GM23338 (cell line): ENCODE measurements at regions not wholly inside any gene's neighbourhood (a gene's known extent, or its start where the extent isn't known, plus 50 kb on each side); places are given as distances from the start of the nearest gene placed in this dataset.

Experiments used
- ATAC-seq: fragments of 200-7000 bp; cut with Tn5 transposase; 3 replicates; pipeline ENCODE4 v1.9.1; 2020
- DNase-seq: peaks from one replicate; pipeline ENCODE4 v3.0.0-alpha.2; 2015; ENCODE audit warnings: low spot score
- H2AFZ ChIP-seq: fragments of 200-600 bp; sonication (generic); 2 replicates; pipeline ENCODE4 v1.8.0; 2016; ENCODE audit warnings: antibody characterized with exemption, mild to moderate bottlenecking, moderate library complexity
- H3F3A ChIP-seq: fragments of 200-600 bp; sonication (generic); replicated peaks from 2 replicates; pipeline ENCODE4 v1.8.0; 2017; ENCODE audit warnings: antibody characterized with exemption, mixed run types, low read depth
- H3K27ac ChIP-seq: fragments of 200-600 bp; sonication (generic); 2 replicates; pipeline ENCODE4 v1.6.1; 2016; ENCODE audit warnings: low read depth
- H3K27me3 ChIP-seq: fragments of 200-600 bp; sonication (generic); 2 replicates; pipeline ENCODE4 v1.8.0; 2016; ENCODE audit warnings: mild to moderate bottlenecking, mixed run types, moderate library complexity; ENCODE audit not compliant: insufficient read depth
- H3K36me3 ChIP-seq: fragments of 200-600 bp; sonication (generic); 2 replicates; pipeline ENCODE4 v1.8.0; 2016; ENCODE audit warnings: mild to moderate bottlenecking; ENCODE audit not compliant: insufficient read depth
- H3K4me1 ChIP-seq: fragments of 200-600 bp; sonication (generic); 2 replicates; pipeline ENCODE4 v1.8.0; 2016; ENCODE audit warnings: mild to moderate bottlenecking, moderate library complexity; ENCODE audit not compliant: insufficient read depth
- H3K4me2 ChIP-seq: fragments of 200-600 bp; sonication (generic); 2 replicates; pipeline ENCODE4 v1.7.1; 2017; ENCODE audit warnings: mixed run types
- H3K4me3 ChIP-seq: fragments of 200-600 bp; sonication (generic); 2 replicates; pipeline ENCODE4 v1.6.1; 2016; ENCODE audit warnings: mixed run types
- H3K79me2 ChIP-seq: fragments of 200-600 bp; sonication (generic); replicated peaks from 2 replicates; pipeline ENCODE4 v1.8.0; 2017; ENCODE audit warnings: mild to moderate bottlenecking; ENCODE audit not compliant: insufficient read depth
- H3K9me2 ChIP-seq: fragments of 200-600 bp; sonication (generic); 2 replicates; pipeline ENCODE4 v1.8.0; 2017; ENCODE audit not compliant: insufficient read depth
- H4K20me1 ChIP-seq: fragments of 200-600 bp; sonication (generic); replicated peaks from 2 replicates; pipeline ENCODE4 v1.8.0; 2017; ENCODE audit warnings: mild to moderate bottlenecking; ENCODE audit not compliant: insufficient read depth
- H3K27ac Mint-ChIP-seq: 2 replicates; pipeline ENCODE4 v1.8.0; 2020; ENCODE audit warnings: inconsistent platforms, mild to moderate bottlenecking, moderate library complexity, mixed read lengths
- H3K27me3 Mint-ChIP-seq: 3 replicates; pipeline ENCODE4 v1.8.0; 2022; ENCODE audit warnings: low read depth, mild to moderate bottlenecking, moderate library complexity, mixed read lengths, inconsistent platforms; ENCODE audit not compliant: insufficient read depth, poor library complexity
- H3K36me3 Mint-ChIP-seq: 3 replicates; pipeline ENCODE4 v1.8.0; 2021; ENCODE audit warnings: low read depth, mild to moderate bottlenecking, inconsistent platforms, moderate library complexity, mixed read lengths
- H3K4me1 Mint-ChIP-seq: 3 replicates; pipeline ENCODE4 v1.8.0; 2020; ENCODE audit warnings: mild to moderate bottlenecking, inconsistent platforms, mixed read lengths
- H3K4me3 Mint-ChIP-seq: 3 replicates; pipeline ENCODE4 v1.8.0; 2021; ENCODE audit warnings: moderate library complexity, mild to moderate bottlenecking, inconsistent platforms, mixed read lengths
- H3K9me3 Mint-ChIP-seq: 3 replicates; pipeline ENCODE4 v1.8.0; 2020; ENCODE audit warnings: moderate library complexity, mild to moderate bottlenecking, inconsistent platforms, mixed read lengths
- CREB1 ChIP-seq: fragments of 250-450 bp; sonication (Bioruptor Pico); IDR thresholded peaks from 2 replicates; pipeline ENCODE4 v1.5.0; 2020; ENCODE audit warnings: low read depth, mild to moderate bottlenecking, moderate library complexity
- ETS1 ChIP-seq: IDR thresholded peaks from 2 replicates; pipeline ENCODE4 v1.6.1; 2016; ENCODE audit warnings: antibody characterized with exemption
- EZH2 ChIP-seq: fragments of 200-600 bp; sonication (generic); IDR thresholded peaks from one replicate; pipeline ENCODE4 v1.8.0; 2017; ENCODE audit warnings: antibody characterized with exemption, mild to moderate bottlenecking, low read depth; ENCODE audit not compliant: unreplicated experiment
- EZH2phosphoT487 ChIP-seq: fragments of 200-600 bp; sonication (generic); IDR thresholded peaks from one replicate; pipeline ENCODE4 v1.8.1; 2018; ENCODE audit warnings: antibody characterized with exemption; ENCODE audit not compliant: unreplicated experiment
- JUNB ChIP-seq: IDR thresholded peaks from one replicate; pipeline ENCODE4 v1.6.1; 2016; ENCODE audit warnings: antibody characterized with exemption; ENCODE audit not compliant: unreplicated experiment
- NANOG ChIP-seq: IDR thresholded peaks from 2 replicates; pipeline ENCODE4 v1.6.1; 2016; ENCODE audit warnings: antibody characterized with exemption, borderline replicate concordance
- POLR2AphosphoS5 ChIP-seq: IDR thresholded peaks from 2 replicates; pipeline ENCODE4 v1.6.1; 2016; ENCODE audit warnings: antibody characterized with exemption, low read depth
- STAT1 ChIP-seq: IDR thresholded peaks from one replicate; pipeline ENCODE4 v1.6.1; 2016; ENCODE audit warnings: antibody characterized with exemption; ENCODE audit not compliant: unreplicated experiment
- ZNF114 ChIP-seq: fragments of 250-450 bp; sonication (Bioruptor Pico); IDR thresholded peaks from 2 replicates; pipeline ENCODE4 v1.5.0; 2020; ENCODE audit warnings: mild to moderate bottlenecking, moderate library complexity
- ZNF331 ChIP-seq: fragments of 250-450 bp; sonication (Bioruptor Pico); IDR thresholded peaks from 2 replicates; pipeline ENCODE4 v1.5.0; 2020; ENCODE audit warnings: low read depth, mild to moderate bottlenecking, moderate library complexity
- TF ChIP-seq, protein P1 (sequence below): IDR thresholded peaks from one replicate; pipeline ENCODE4 v1.6.1; 2018; ENCODE audit warnings: antibody characterized with exemption; ENCODE audit not compliant: unreplicated experiment
- TF ChIP-seq, protein P2 (sequence below): fragments of 250-450 bp; sonication (Bioruptor Pico); IDR thresholded peaks from 2 replicates; pipeline ENCODE4 v1.5.0; 2020; ENCODE audit warnings: mild to moderate bottlenecking, moderate library complexity
- TF ChIP-seq, protein P3 (sequence below), 2 experiments: fragments of 200-600 bp in 1 of 2; sonication (generic) in 1 of 2; conservative IDR thresholded peaks; 2 replicates each; pipeline versions ENCODE4 v1.5.1 to v1.6.1; 2016 to 2017; ENCODE audit warnings: antibody characterized with exemption in 2 of 2, low read depth in 2 of 2, mild to moderate bottlenecking in 2 of 2, moderate library complexity in 1 of 2

DNA sequence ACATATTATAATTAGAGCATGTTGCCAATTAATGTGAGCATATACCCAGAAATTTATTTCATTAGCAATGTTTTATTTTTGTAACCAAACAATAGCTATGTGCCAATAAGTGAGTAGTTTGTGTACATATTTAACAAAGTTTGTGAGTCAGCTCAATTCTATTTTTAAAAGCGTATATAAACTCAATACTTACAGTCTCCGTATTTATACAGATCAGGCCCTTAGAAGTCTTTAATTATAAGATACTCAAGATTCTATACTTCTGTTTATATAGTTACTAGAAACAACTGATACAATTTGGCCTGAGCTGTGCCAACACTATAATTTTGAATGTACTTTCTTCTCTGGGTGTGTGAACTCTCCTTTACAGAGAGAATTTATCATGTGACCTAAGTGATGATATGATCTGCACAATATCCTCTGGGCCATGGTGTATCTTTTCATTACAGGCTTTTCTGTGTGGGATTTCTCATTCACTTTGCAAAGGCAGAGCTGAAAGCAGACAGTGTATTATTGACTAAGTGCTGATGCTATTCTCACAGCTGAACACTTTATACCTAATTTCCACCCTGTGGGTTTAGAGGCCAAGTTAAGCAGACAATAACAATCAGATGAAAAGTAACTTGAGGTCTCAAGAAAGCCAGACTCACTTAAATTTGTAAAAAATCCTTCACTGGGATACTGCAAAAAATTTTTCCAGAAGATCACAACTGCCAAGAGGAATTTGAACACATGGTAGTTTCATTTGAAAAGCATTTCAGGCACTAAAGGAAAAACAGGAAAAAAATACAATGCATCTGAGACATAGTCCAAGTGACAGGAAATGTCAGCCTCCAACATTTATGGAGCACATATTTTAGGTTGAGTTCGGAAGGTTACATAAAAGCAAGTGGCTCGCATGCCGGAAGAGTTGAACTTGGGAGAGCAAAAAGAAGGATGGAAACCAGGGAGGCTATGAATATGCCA is 277.9 kb upstream of the SEMA6D start:
- Mint-ChIP-seq H3K4me1 (peaks cover 17% of the 10 kb centered on the region), H3K27me3 (peaks cover 2% of the 10 kb centered on the region), H3K9me3 (no peaks in the 10 kb centered on the region), H3K4me3 (no peak overlapping the region), H3K27ac (no peak overlapping the region), H3K36me3 (no peaks in the 10 kb centered on the region)
- H2AFZ ChIP-seq = no peak overlapping the region
- ATAC-seq (no peak), DNase-seq (no peak)
- no peaks in the 10 kb centered on the region for H3K27me3 ChIP-seq
- H3F3A ChIP-seq = no peaks in the 10 kb centered on the region
- H3K27ac ChIP-seq = no peak overlapping the region
- peaks cover 6% of the 10 kb centered on the region; the same call in 1 of the 2 replicates for H3K4me1 ChIP-seq
- no peak for TF ChIP-seq STAT1
- TF ChIP-seq, protein P1, sequence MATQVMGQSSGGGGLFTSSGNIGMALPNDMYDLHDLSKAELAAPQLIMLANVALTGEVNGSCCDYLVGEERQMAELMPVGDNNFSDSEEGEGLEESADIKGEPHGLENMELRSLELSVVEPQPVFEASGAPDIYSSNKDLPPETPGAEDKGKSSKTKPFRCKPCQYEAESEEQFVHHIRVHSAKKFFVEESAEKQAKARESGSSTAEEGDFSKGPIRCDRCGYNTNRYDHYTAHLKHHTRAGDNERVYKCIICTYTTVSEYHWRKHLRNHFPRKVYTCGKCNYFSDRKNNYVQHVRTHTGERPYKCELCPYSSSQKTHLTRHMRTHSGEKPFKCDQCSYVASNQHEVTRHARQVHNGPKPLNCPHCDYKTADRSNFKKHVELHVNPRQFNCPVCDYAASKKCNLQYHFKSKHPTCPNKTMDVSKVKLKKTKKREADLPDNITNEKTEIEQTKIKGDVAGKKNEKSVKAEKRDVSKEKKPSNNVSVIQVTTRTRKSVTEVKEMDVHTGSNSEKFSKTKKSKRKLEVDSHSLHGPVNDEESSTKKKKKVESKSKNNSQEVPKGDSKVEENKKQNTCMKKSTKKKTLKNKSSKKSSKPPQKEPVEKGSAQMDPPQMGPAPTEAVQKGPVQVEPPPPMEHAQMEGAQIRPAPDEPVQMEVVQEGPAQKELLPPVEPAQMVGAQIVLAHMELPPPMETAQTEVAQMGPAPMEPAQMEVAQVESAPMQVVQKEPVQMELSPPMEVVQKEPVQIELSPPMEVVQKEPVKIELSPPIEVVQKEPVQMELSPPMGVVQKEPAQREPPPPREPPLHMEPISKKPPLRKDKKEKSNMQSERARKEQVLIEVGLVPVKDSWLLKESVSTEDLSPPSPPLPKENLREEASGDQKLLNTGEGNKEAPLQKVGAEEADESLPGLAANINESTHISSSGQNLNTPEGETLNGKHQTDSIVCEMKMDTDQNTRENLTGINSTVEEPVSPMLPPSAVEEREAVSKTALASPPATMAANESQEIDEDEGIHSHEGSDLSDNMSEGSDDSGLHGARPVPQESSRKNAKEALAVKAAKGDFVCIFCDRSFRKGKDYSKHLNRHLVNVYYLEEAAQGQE = no peak
- no peak for TF ChIP-seq ZNF331
- no peak for TF ChIP-seq EZH2phosphoT487
- TF ChIP-seq JUNB = no peak
- TF ChIP-seq, protein P2, sequence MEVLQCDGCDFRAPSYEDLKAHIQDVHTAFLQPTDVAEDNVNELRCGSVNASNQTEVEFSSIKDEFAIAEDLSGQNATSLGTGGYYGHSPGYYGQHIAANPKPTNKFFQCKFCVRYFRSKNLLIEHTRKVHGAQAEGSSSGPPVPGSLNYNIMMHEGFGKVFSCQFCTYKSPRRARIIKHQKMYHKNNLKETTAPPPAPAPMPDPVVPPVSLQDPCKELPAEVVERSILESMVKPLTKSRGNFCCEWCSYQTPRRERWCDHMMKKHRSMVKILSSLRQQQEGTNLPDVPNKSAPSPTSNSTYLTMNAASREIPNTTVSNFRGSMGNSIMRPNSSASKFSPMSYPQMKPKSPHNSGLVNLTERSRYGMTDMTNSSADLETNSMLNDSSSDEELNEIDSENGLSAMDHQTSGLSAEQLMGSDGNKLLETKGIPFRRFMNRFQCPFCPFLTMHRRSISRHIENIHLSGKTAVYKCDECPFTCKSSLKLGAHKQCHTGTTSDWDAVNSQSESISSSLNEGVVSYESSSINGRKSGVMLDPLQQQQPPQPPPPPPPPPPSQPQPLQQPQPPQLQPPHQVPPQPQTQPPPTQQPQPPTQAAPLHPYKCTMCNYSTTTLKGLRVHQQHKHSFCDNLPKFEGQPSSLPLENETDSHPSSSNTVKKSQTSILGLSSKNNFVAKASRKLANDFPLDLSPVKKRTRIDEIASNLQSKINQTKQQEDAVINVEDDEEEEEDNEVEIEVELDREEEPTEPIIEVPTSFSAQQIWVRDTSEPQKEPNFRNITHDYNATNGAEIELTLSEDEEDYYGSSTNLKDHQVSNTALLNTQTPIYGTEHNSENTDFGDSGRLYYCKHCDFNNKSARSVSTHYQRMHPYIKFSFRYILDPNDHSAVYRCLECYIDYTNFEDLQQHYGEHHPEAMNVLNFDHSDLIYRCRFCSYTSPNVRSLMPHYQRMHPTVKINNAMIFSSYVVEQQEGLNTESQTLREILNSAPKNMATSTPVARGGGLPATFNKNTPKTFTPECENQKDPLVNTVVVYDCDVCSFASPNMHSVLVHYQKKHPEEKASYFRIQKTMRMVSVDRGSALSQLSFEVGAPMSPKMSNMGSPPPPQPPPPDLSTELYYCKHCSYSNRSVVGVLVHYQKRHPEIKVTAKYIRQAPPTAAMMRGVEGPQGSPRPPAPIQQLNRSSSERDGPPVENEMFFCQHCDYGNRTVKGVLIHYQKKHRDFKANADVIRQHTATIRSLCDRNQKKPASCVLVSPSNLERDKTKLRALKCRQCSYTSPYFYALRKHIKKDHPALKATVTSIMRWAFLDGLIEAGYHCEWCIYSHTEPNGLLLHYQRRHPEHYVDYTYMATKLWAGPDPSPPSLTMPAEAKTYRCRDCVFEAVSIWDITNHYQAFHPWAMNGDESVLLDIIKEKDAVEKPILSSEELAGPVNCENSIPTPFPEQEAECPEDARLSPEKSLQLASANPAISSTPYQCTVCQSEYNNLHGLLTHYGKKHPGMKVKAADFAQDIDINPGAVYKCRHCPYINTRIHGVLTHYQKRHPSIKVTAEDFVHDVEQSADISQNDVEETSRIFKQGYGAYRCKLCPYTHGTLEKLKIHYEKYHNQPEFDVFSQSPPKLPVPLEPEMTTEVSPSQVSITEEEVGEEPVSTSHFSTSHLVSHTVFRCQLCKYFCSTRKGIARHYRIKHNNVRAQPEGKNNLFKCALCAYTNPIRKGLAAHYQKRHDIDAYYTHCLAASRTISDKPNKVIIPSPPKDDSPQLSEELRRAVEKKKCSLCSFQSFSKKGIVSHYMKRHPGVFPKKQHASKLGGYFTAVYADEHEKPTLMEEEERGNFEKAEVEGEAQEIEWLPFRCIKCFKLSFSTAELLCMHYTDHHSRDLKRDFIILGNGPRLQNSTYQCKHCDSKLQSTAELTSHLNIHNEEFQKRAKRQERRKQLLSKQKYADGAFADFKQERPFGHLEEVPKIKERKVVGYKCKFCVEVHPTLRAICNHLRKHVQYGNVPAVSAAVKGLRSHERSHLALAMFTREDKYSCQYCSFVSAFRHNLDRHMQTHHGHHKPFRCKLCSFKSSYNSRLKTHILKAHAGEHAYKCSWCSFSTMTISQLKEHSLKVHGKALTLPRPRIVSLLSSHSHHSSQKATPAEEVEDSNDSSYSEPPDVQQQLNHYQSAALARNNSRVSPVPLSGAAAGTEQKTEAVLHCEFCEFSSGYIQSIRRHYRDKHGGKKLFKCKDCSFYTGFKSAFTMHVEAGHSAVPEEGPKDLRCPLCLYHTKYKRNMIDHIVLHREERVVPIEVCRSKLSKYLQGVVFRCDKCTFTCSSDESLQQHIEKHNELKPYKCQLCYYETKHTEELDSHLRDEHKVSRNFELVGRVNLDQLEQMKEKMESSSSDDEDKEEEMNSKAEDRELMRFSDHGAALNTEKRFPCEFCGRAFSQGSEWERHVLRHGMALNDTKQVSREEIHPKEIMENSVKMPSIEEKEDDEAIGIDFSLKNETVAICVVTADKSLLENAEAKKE (CRISPR knock-in tag) = no peak
- no peak for TF ChIP-seq CREB1 (CRISPR knock-in tag)
- no peak for TF ChIP-seq POLR2AphosphoS5
- TF ChIP-seq EZH2 = no peak
- no peak for TF ChIP-seq ETS1
- TF ChIP-seq ZNF114 (CRISPR knock-in tag) = no peak
- TF ChIP-seq, protein P3, sequence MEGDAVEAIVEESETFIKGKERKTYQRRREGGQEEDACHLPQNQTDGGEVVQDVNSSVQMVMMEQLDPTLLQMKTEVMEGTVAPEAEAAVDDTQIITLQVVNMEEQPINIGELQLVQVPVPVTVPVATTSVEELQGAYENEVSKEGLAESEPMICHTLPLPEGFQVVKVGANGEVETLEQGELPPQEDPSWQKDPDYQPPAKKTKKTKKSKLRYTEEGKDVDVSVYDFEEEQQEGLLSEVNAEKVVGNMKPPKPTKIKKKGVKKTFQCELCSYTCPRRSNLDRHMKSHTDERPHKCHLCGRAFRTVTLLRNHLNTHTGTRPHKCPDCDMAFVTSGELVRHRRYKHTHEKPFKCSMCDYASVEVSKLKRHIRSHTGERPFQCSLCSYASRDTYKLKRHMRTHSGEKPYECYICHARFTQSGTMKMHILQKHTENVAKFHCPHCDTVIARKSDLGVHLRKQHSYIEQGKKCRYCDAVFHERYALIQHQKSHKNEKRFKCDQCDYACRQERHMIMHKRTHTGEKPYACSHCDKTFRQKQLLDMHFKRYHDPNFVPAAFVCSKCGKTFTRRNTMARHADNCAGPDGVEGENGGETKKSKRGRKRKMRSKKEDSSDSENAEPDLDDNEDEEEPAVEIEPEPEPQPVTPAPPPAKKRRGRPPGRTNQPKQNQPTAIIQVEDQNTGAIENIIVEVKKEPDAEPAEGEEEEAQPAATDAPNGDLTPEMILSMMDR (conservative IDR thresholded peaks at IDR 0.05; ENCODE audit: low read depth in 2 of 2) = no peak
- no peak for TF ChIP-seq NANOG
- H4K20me1 ChIP-seq = no peaks in the 10 kb centered on the region
- peaks cover 17% of the 10 kb centered on the region for H3K9me2 ChIP-seq
- H3K79me2 ChIP-seq = no peaks in the 10 kb centered on the region
- H3K36me3 ChIP-seq = no peaks in the 10 kb centered on the region
- H3K4me2 ChIP-seq = no peak overlapping the region
- H3K4me3 ChIP-seq = no peak overlapping the region
